ENCODE measurements at regions not wholly inside any gene's neighbourhood (a gene's known extent, or its start where the extent isn't known, plus 50 kb on each side); places are given as distances from the start of the nearest gene placed in this dataset.

DNA sequence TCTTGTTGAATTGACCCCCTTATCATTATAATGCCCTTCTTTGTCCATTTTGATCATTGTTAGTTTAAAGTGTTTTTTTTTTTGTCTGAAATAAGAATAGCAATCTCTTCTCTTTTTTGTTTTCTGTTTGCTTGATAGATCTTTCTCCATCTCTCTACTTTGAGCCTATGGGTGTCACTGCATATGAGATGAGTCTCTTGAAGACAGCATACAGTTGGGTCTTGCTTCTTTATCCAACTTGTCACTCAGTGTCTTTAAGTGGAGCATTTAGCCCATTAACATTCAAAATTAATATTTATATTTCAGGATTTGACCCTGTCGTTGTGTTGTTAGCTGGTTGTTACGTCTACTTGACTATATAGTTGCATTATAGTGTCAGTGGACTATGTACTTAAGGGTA lies 135.4 kb downstream of the HMHB1 start:
- TF ChIP-seq POLR2A (IDR thresholded peaks at IDR 0.05) (no peak), CTCF (IDR thresholded peaks at IDR 0.05) (no peak)
